GM18951 (cell line): ENCODE measurements at regions not wholly inside any gene's neighbourhood (a gene's known extent, or its start where the extent isn't known, plus 50 kb on each side); places are given as distances from the start of the nearest gene placed in this dataset.

ENCODE experiments used
- POLR2A ChIP-seq: IDR thresholded peaks from 4 replicates; pipeline ENCODE4 v1.6.1; 2011; ENCODE audit warnings: mild to moderate bottlenecking; ENCODE audit not compliant: insufficient read length, insufficient read depth; ENCODE audit errors: extremely low read depth
- in situ Hi-C: fragments of 300-500 bp; cut with MboI; formaldehyde crosslinking; loops from one replicate; pipeline ENCODE4 v1.12.0; 2022; ENCODE audit warnings: low sequenced_read_pairs, mixed read lengths, inconsistent platforms; ENCODE audit not compliant: unreplicated experiment

DNA sequence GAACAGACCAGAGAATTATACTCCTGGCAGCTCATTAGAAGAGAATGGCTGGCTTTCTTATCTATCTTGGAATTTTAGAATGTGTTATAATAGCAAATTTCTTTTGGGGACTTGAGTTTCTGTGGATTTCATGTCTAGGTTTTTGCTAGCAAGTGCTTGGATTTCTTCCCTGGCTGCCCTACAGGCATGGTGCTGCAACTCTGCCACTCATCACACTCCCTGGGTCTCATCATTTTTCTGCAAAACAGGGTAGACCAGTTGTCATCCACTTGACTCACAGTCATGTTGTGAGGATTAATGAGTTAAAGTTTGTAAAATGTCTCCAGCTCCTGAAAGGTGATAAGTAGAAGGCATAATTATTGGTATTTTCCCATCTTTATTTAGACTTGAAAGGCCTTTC, 60.7 kb upstream of the LCORL start:
- TF ChIP-seq POLR2A, result no peak
- in situ Hi-C loops, result no loop called here

DNA sequence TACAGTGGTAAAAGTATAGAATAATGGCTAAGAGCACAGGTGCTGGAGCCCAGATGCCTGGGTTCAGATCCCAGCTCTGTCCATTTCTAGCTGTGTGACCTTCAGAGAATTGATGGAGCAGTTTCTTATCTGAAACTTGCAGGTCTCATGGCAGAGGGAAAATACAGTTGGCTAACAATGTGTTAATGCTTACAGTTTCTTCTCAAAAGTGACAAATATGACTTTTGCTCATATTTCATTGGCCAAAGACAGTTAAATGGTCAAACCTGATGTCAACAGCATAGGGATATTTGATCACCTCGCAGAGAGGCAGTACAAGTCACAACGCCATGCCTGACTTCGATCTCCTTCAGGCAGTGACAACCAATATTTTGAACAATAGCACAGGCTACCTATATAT, 60.2 kb upstream of the LCORL start:
- in situ Hi-C loops, result no loop called here

DNA sequence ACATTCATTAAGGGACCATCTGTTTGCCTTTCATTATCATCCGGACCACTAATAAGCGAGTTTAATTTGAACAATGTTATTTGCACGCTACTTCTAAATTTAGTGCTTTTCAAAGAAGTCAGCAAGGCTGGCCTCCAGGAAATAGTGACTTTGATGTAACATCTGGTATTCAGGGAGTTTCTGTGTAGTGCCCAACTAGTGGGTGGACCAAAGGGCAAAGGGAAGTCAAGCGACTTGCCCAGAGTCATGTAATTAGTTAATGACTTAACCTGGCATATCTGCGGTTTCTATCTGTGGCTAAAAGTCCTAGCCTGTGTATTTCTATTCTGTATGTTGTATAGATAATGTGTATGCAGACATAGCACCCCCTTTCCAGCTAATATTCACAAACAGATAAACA, 56.3 kb upstream of the LCORL start:
- no peak for TF ChIP-seq POLR2A
- in situ Hi-C loops, result no loop called here

More for the DNA sequence above, 60.2 kb upstream of the LCORL start:
- TF ChIP-seq POLR2A, result no peak

DNA sequence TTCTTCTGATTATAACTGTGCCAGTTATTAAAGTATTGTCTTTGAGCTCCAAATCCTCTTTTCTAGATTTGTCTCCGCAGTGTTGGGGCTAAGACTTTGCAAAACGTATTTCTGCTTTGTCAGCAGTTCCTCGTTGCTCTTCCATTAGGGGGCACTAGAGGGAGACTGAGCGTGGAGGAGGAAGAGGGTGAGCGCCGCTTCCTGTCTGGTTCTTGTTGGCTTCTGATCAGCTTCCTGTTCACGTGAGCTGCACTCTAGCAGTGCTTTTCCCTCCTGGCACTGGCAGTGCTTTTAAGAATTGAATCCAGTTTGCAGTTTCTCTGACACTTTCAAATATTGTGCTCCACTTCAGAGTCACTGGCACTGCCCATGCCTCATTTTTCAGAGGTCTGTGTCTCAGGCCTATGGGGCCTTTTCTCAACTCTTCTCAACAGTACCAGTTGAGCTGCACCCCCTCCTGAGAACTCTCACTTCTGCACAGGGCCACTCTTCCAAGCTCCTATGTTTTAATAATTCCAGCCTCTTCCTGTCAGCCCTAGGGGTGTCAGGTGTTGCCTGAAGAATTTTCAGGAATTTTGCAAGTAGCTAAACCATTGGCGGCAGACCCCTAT, 54.4 kb upstream of the LCORL start:
- in situ Hi-C loops, result no loop called here
- TF ChIP-seq POLR2A, result no peak

DNA sequence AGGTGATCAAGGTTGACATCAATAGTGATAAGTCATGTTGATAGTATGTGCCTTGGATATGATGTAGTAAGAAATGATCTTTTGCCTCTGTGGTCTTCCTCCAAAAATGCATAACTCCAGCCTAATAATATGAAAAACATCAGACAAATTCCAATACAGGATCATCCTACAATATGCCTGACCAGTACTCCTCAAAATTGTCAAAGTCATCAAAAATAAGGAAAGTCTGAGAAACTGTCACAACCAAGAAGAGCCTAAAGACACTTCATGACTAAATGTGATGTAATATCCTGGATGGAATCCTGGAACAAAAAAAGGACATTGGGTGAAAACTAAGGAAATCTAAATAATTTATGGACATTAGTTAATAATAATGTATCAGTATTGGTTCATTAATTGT, 50.3 kb upstream of the LCORL start:
- in situ Hi-C loops, result no loop called here
- TF ChIP-seq POLR2A, result no peak
